GM12878 (cell line): ENCODE measurements at regions not wholly inside any gene's neighbourhood (a gene's known extent, or its start where the extent isn't known, plus 50 kb on each side); places are given as distances from the start of the nearest gene placed in this dataset.

Experiments
- CEBPZ ChIP-seq: fragments of 150-350 bp; IDR thresholded peaks from 2 replicates; pipeline ENCODE4 v1.6.1; 2016; ENCODE audit warnings: low read depth, low read length
- ESRRA ChIP-seq: IDR thresholded peaks from 2 replicates; pipeline ENCODE4 v1.6.1; 2012; ENCODE audit warnings: mild to moderate bottlenecking, low read length, improper control_type of control experiment
- GATAD2B ChIP-seq: fragments of 450-650 bp; conservative IDR thresholded peaks from 2 replicates; pipeline ENCODE4 v1.6.1; 2017; ENCODE audit warnings: low read depth, mild to moderate bottlenecking, moderate library complexity
- HDAC2 ChIP-seq: fragments of 200-600 bp; sonication (generic); IDR thresholded peaks from 2 replicates; pipeline ENCODE4 v1.6.1; 2017
- IKZF1 ChIP-seq: fragments of 450-650 bp; conservative IDR thresholded peaks from 2 replicates; pipeline ENCODE4 v1.6.1; 2017; ENCODE audit warnings: antibody characterized with exemption, mild to moderate bottlenecking
- JUND ChIP-seq: IDR thresholded peaks from 2 replicates; pipeline ENCODE4 v1.6.1; 2012; ENCODE audit warnings: low read depth, mild to moderate bottlenecking, low read length, improper control_type of control experiment, moderate library complexity
- KAT2A ChIP-seq: conservative IDR thresholded peaks from 2 replicates; pipeline ENCODE4 v1.6.1; 2011; ENCODE audit warnings: low read depth, low read length; ENCODE audit not compliant: control insufficient read depth
- MEF2A ChIP-seq: IDR thresholded peaks from 2 replicates; pipeline ENCODE4 v1.6.1; 2011; ENCODE audit warnings: low read depth, mild to moderate bottlenecking, low read length, moderate library complexity; ENCODE audit not compliant: insufficient read depth
- POLR2AphosphoS2 ChIP-seq: IDR thresholded peaks from 2 replicates; pipeline ENCODE4 v1.6.1; 2011; ENCODE audit warnings: low read depth, mild to moderate bottlenecking, low read length, improper control_type of control experiment, moderate library complexity
- RUNX3 ChIP-seq: IDR thresholded peaks from 2 replicates; pipeline ENCODE4 v1.6.1; 2012; ENCODE audit warnings: low read length, inconsistent platforms
- SKIL ChIP-seq: fragments of 450-650 bp; IDR thresholded peaks from 2 replicates; pipeline ENCODE4 v1.6.1; 2017; ENCODE audit warnings: mild to moderate bottlenecking, low read depth, inconsistent platforms; ENCODE audit not compliant: poor library complexity, severe bottlenecking
- SUPT20H ChIP-seq: IDR thresholded peaks from 2 replicates; pipeline ENCODE4 v1.6.1; 2011; ENCODE audit warnings: low read depth, mild to moderate bottlenecking, low read length, moderate library complexity, borderline replicate concordance; ENCODE audit not compliant: control insufficient read depth
- SUZ12 ChIP-seq: fragments of 200-600 bp; sonication (generic); IDR thresholded peaks from one replicate; pipeline ENCODE4 v1.6.1; 2018; ENCODE audit warnings: antibody characterized with exemption, mild to moderate bottlenecking; ENCODE audit not compliant: unreplicated experiment
- WRNIP1 ChIP-seq: IDR thresholded peaks from 2 replicates; pipeline ENCODE4 v1.6.1; 2011; ENCODE audit warnings: low read depth, low read length, improper control_type of control experiment, borderline replicate concordance
- ZBTB33 ChIP-seq: fragments of 450-650 bp; IDR thresholded peaks from 2 replicates; pipeline ENCODE4 v1.6.1; 2017; ENCODE audit warnings: mild to moderate bottlenecking

- TF ChIP-seq SKIL = no peak
- no peak for TF ChIP-seq ESRRA
- peak; percentile 47 for TF ChIP-seq IKZF1
- no peak for TF ChIP-seq JUND
- TF ChIP-seq SUZ12 = no peak
- no peak for TF ChIP-seq KAT2A
- no peak for TF ChIP-seq GATAD2B
- no peak for TF ChIP-seq SUPT20H
- TF ChIP-seq MEF2A = no peak
- peak; percentile 23; the same call in 1 of the 2 replicates for TF ChIP-seq RUNX3
- TF ChIP-seq CEBPZ = no peak
- no peak for TF ChIP-seq WRNIP1
- TF ChIP-seq POLR2AphosphoS2 = no peak
- no peak for TF ChIP-seq ZBTB33
- TF ChIP-seq HDAC2 = no peak
Measured at GRCh38 chr18:61972389-61973264, 79.8 kb upstream of the RNF152 start (continued).
